ENCODE measurements at regions not wholly inside any gene's neighbourhood (a gene's known extent, or its start where the extent isn't known, plus 50 kb on each side); places are given as distances from the start of the nearest gene placed in this dataset.
"Not testable (repeated sequence)": the region's sequence is repeated elsewhere in the genome, so short reads cannot be mapped to it uniquely, and the experiment has no call there.

GRCh38 chr11:134658481-134659225 lies 246.6 kb upstream of the B3GAT1 start:
- no peak for DNase-seq (ENCODE audit: low read depth)
- TF ChIP-seq, protein P1, sequence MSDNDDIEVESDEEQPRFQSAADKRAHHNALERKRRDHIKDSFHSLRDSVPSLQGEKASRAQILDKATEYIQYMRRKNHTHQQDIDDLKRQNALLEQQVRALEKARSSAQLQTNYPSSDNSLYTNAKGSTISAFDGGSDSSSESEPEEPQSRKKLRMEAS (IDR thresholded peaks at IDR 0.05; ENCODE audit: low read depth, low read length) = no peak
- TF ChIP-seq, protein P2, sequence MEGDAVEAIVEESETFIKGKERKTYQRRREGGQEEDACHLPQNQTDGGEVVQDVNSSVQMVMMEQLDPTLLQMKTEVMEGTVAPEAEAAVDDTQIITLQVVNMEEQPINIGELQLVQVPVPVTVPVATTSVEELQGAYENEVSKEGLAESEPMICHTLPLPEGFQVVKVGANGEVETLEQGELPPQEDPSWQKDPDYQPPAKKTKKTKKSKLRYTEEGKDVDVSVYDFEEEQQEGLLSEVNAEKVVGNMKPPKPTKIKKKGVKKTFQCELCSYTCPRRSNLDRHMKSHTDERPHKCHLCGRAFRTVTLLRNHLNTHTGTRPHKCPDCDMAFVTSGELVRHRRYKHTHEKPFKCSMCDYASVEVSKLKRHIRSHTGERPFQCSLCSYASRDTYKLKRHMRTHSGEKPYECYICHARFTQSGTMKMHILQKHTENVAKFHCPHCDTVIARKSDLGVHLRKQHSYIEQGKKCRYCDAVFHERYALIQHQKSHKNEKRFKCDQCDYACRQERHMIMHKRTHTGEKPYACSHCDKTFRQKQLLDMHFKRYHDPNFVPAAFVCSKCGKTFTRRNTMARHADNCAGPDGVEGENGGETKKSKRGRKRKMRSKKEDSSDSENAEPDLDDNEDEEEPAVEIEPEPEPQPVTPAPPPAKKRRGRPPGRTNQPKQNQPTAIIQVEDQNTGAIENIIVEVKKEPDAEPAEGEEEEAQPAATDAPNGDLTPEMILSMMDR (IDR thresholded peaks at IDR 0.05; ENCODE audit: low read depth, low read length) = no peak
- TF ChIP-seq POLR2A (IDR thresholded peaks at IDR 0.05; ENCODE audit: extremely low read depth, insufficient read length) (no peak), MYC (IDR thresholded peaks at IDR 0.05; ENCODE audit: low read depth, low read length) (no peak)
- no peak overlapping the region for H3K4me3 ChIP-seq (ENCODE audit: low read depth, low read length)

GRCh38 chr11:134657631-134658030 lies 245.6 kb upstream of the B3GAT1 start:
- H3K4me3 ChIP-seq (ENCODE audit: low read depth, low read length) = no peak overlapping the region
- DNase-seq (ENCODE audit: low read depth) = no peak
- TF ChIP-seq POLR2A (IDR thresholded peaks at IDR 0.05; ENCODE audit: extremely low read depth, insufficient read length) = no peak
- TF ChIP-seq, protein P1 (IDR thresholded peaks at IDR 0.05; ENCODE audit: low read depth, low read length) = no peak
- TF ChIP-seq MYC (IDR thresholded peaks at IDR 0.05; ENCODE audit: low read depth, low read length) = no peak
- TF ChIP-seq, protein P2 (IDR thresholded peaks at IDR 0.05; ENCODE audit: low read depth, low read length) = no peak

DNA sequence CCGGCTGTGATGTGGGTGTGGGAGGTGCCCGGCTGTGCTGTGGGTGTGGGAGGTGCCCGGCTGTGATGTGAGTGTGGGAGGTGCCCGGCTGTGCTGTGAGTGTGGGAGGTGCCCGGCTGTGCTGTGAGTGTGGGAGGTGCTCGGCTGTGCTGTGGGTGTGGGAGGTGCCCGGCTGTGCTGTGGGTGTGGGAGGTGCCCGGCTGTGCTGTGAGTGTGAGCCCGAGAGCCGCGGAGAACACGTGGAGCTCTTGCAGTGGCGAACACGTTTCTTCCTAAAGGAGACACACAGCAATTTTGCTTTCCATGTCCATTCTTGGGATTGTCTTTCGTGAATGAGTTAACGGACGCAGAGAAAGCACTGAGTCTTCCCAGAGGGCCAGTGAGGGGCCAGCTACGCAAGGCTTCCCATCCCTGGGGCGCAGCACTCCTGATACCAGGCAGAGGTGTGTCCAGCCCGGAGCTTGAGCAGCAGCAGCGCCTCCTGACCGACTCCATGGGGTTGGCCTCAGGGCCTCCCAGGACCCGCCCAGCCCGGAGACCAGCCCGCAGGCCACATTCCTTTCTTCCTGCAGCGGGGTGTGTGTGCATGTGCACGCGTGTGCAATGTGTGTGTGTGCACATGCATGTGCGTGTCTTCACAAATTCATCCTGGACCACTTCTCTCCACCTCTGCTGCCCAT lies 245.0 kb upstream of the B3GAT1 start:
- no peak for DNase-seq (ENCODE audit: low read depth)

DNA sequence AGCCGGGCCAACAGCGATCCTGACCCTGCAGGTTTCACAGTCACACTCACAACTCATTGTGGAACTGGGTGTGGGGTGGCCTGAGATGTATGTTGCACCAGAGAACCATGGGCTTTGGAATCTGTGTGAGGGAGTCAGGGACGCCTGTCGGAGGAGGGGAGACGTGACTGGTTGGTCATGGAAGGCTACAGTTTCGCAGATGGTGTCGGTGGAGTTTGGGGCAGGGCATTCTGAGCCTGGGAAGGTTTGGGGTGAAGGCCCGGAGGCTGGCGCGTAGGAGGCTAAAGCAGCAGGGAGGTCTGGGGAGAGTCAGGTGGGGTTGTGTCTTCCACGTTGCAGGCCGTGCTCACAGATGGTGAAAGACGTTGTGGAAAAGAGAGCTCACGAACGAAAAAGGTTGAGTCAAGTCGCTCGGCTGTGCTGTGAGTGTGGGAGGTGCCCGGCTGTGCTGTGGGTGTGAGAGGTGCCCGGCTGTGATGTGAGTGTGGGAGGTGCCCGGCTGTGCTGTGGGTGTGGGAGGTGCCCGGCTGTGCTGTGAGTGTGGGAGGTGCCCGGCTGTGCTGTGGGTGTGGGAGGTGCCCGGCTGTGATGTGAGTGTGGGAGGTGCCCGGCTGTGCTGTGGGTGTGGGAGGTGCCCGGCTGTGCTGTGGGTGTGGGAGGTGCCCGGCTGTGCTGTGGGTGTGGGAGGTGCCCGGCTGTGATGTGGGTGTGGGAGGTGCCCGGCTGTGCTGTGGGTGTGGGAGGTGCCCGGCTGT lies 244.2 kb upstream of the B3GAT1 start:
- not testable (repeated sequence) for DNase-seq (ENCODE audit: low read depth); H3K4me3 ChIP-seq (ENCODE audit: low read depth, low read length)

More for the DNA sequence above, 245.0 kb upstream of the B3GAT1 start:
- H3K4me3 ChIP-seq (ENCODE audit: low read depth, low read length) = no peak overlapping the region
- no peak for TF ChIP-seq POLR2A (IDR thresholded peaks at IDR 0.05; ENCODE audit: extremely low read depth, insufficient read length)
- TF ChIP-seq MYC (IDR thresholded peaks at IDR 0.05; ENCODE audit: low read depth, low read length) = no peak
- TF ChIP-seq, protein P2 (IDR thresholded peaks at IDR 0.05; ENCODE audit: low read depth, low read length) = no peak
- TF ChIP-seq, protein P1 (IDR thresholded peaks at IDR 0.05; ENCODE audit: low read depth, low read length) = no peak

DNA sequence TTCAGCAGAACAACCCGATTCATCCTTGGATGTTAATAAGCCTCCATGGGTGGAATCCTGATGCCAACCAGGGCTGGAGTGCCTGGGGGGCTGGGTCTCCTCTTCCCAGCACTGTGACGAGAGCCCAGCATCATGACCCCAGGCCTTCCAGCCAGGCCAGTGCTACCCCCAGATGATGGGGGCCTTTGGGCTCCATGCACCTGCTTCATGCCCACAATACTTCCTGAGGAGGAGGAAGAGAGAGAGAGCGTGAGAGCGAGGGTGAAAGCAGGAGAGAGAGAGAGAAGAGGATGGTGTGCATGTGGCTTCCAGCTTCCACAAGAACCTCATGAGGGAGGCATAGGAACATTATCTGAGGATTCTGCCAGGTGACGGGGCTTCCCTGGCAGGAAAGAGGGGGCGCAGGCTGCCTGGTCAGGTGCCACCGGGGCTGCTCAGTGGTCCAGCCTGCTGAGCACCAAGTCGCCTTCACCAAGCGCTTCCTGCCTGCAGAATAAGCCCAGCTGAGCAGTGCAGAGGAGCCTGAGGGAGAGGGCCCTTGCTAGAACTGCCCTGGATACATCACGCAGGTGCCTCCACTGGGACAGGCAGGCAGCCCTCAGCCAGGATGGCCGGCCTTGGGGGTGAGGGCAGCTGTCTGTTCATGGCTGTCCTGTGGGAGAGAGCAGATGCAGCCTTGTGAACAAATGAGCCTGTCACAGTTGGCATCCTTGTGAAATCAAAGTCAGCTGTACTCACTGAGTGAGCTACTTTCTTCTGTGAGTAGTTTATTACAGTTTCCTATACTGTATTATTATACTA lies 243.3 kb upstream of the B3GAT1 start:
- TF ChIP-seq, protein P2 (IDR thresholded peaks at IDR 0.05; ENCODE audit: low read depth, low read length) = no peak
- TF ChIP-seq POLR2A (IDR thresholded peaks at IDR 0.05; ENCODE audit: extremely low read depth, insufficient read length) = no peak
- no peak for TF ChIP-seq MYC (IDR thresholded peaks at IDR 0.05; ENCODE audit: low read depth, low read length)
- TF ChIP-seq, protein P1 (IDR thresholded peaks at IDR 0.05; ENCODE audit: low read depth, low read length) = no peak
- H3K4me3 ChIP-seq (ENCODE audit: low read depth, low read length) = no peak overlapping the region
- DNase-seq (ENCODE audit: low read depth) = no peak

All from NB4 (cell line).